Nephron (organoid): ENCODE measurements at regions not wholly inside any gene's neighbourhood (a gene's known extent, or its start where the extent isn't known, plus 50 kb on each side); places are given as distances from the start of the nearest gene placed in this dataset.
A peak's percentile ranks its signal among the peaks of the same experiment; 100 is the strongest.

ENCODE experiments used
- H3K27ac Mint-ChIP-seq, 3 experiments: 2 replicates each; pipeline ENCODE4 v1.8.0; 2020; ENCODE audit warnings: mixed read lengths in 3 of 3, mild to moderate bottlenecking in 2 of 3, moderate library complexity in 1 of 3
- H3K27me3 Mint-ChIP-seq: 2 replicates; pipeline ENCODE4 v1.8.0; 2021; ENCODE audit warnings: low read depth, mild to moderate bottlenecking, moderate library complexity, mixed read lengths
- H3K36me3 Mint-ChIP-seq: 2 replicates; pipeline ENCODE4 v1.8.0; 2020; ENCODE audit warnings: low read depth, mixed read lengths
- H3K4me1 Mint-ChIP-seq: 2 replicates; pipeline ENCODE4 v1.8.0; 2020; ENCODE audit warnings: mixed read lengths
- H3K4me3 Mint-ChIP-seq, 3 experiments: 2 replicates each; pipeline ENCODE4 v1.8.0; 2020; ENCODE audit warnings: mild to moderate bottlenecking in 3 of 3, mixed read lengths in 3 of 3, moderate library complexity in 2 of 3
- H3K9me3 Mint-ChIP-seq: 2 replicates; pipeline ENCODE4 v1.8.0; 2020; ENCODE audit warnings: mixed read lengths
- TF ChIP-seq, protein P1 (sequence below), 3 experiments: fragments of 200-600 bp; sonication (generic); IDR thresholded peaks; one replicate each; pipeline ENCODE4 v1.5.0; 2021; ENCODE audit warnings: antibody characterized with exemption in 3 of 3; ENCODE audit not compliant: unreplicated experiment in 3 of 3

DNA sequence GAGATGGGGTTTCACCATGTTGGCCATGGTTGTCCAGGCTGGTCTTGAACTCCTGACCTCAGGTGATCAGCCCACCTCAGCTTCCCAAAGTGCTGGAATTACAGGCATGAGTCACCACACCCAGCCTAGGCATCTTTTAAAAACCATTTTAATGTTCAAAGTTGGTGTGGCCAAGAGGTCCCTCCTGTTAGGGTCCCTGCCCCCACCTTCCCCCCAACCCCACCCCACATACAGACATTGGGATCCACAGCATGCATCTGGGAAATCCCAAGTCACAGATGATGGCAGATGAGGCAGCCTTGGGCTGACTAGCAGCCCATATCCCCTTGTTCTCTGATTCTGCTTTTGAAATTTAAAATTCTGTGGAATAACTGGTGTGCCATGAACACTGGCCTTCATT lies 226.0 kb downstream of the KATNAL1 start:
- Mint-ChIP-seq H3K9me3 (peaks cover 27% of the 10 kb centered on the region), H3K36me3 (peaks cover 4% of the 10 kb centered on the region), H3K4me3 (no peak overlapping the region), H3K27ac (no peak overlapping the region), H3K4me1 (peaks cover 8% of the 10 kb centered on the region), H3K27me3 (peaks cover 6% of the 10 kb centered on the region)
- TF ChIP-seq, protein P1, sequence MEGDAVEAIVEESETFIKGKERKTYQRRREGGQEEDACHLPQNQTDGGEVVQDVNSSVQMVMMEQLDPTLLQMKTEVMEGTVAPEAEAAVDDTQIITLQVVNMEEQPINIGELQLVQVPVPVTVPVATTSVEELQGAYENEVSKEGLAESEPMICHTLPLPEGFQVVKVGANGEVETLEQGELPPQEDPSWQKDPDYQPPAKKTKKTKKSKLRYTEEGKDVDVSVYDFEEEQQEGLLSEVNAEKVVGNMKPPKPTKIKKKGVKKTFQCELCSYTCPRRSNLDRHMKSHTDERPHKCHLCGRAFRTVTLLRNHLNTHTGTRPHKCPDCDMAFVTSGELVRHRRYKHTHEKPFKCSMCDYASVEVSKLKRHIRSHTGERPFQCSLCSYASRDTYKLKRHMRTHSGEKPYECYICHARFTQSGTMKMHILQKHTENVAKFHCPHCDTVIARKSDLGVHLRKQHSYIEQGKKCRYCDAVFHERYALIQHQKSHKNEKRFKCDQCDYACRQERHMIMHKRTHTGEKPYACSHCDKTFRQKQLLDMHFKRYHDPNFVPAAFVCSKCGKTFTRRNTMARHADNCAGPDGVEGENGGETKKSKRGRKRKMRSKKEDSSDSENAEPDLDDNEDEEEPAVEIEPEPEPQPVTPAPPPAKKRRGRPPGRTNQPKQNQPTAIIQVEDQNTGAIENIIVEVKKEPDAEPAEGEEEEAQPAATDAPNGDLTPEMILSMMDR (IDR thresholded peaks at IDR 0.05; ENCODE audit: unreplicated experiment in 3 of 3), result no peak

DNA sequence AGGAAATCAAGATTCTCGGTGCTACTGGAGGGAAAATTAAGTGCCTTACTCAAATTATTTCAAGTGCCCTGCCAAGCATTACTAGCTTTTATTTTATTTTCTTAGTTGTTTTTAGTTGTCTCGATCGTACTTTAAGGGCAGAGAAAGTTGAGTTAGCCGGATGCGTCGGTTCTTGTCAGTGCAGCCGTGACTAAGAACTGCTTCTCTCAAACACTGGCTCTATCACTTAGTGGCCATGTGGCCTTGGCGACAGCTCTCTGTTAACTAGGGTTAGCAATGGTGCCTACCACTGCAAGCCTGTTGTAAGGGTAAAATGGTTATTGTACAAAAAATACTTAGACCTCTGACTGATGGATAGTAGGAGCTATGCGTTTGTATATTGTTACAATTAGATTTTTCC lies 227.8 kb downstream of the KATNAL1 start:
- peaks cover 14% of the 10 kb centered on the region for H3K27me3 Mint-ChIP-seq
- TF ChIP-seq, protein P1 (IDR thresholded peaks at IDR 0.05; ENCODE audit: unreplicated experiment in 3 of 3), result no peak
- no peak overlapping the region for H3K27ac Mint-ChIP-seq
- H3K36me3 Mint-ChIP-seq, result no peaks in the 10 kb centered on the region
- no peak overlapping the region for H3K4me3 Mint-ChIP-seq
- peaks cover 19% of the 10 kb centered on the region for H3K9me3 Mint-ChIP-seq
- peaks cover 8% of the 10 kb centered on the region for H3K4me1 Mint-ChIP-seq

DNA sequence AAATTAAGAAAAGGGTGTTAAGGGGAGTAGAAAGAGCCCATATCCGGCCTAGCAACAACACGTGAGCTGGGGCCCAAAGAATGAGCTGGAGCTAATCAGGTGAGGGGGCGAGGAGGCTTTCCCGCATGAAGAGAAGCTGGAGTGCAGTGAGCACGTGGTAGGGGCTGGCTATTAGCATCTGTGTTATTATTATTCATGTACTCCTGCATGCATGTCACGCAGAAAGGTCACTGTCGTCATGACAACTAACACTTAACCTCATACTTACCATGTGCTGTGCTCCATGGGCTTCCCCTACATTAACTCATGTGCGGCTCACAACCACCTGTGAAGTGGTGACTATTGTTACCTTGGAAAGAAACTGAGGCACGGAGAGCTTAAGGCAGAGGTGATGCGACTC lies 227.6 kb upstream of the UBL3 start:
- H3K27me3 Mint-ChIP-seq, result peaks cover 14% of the 10 kb centered on the region
- H3K36me3 Mint-ChIP-seq, result no peaks in the 10 kb centered on the region
- H3K4me3 Mint-ChIP-seq, result no peak overlapping the region
- peak overlapping the region in 1 of 3 experiments; percentile 23 for H3K27ac Mint-ChIP-seq
- TF ChIP-seq, protein P1 (IDR thresholded peaks at IDR 0.05; ENCODE audit: unreplicated experiment in 3 of 3), result no peak
- H3K9me3 Mint-ChIP-seq, result peaks cover 12% of the 10 kb centered on the region
- H3K4me1 Mint-ChIP-seq, result peaks cover 8% of the 10 kb centered on the region

DNA sequence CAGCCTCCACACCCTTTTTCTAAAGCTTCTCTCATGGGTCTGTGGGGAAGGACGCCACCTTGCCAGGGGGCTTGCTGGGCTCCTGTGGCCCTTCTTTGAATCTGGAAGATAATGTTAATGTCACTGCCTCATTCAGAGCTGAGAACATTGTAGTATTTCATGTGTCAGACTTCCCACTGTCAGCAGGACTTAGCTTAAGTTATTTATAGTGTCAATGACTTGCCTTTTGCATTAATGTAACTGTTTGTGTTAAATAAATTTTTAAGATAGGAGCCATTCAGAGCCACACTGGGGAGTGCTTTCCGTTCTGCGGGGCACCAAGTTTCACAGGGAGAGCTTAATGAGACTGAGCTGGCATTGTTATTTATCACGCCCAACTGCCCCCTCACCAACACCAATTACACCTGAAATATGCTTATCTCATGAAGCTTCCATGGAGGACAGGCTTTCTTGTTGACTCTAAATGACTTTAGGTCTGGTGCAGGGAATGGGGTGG lies 226.9 kb upstream of the UBL3 start:
- no peaks in the 10 kb centered on the region for H3K36me3 Mint-ChIP-seq
- no peak overlapping the region for H3K27ac Mint-ChIP-seq
- no peak overlapping the region for H3K4me3 Mint-ChIP-seq
- H3K4me1 Mint-ChIP-seq, result peaks cover 8% of the 10 kb centered on the region
- H3K9me3 Mint-ChIP-seq, result peaks cover 8% of the 10 kb centered on the region
- H3K27me3 Mint-ChIP-seq, result peaks cover 18% of the 10 kb centered on the region
- TF ChIP-seq, protein P1 (IDR thresholded peaks at IDR 0.05; ENCODE audit: unreplicated experiment in 3 of 3), result no peak

DNA sequence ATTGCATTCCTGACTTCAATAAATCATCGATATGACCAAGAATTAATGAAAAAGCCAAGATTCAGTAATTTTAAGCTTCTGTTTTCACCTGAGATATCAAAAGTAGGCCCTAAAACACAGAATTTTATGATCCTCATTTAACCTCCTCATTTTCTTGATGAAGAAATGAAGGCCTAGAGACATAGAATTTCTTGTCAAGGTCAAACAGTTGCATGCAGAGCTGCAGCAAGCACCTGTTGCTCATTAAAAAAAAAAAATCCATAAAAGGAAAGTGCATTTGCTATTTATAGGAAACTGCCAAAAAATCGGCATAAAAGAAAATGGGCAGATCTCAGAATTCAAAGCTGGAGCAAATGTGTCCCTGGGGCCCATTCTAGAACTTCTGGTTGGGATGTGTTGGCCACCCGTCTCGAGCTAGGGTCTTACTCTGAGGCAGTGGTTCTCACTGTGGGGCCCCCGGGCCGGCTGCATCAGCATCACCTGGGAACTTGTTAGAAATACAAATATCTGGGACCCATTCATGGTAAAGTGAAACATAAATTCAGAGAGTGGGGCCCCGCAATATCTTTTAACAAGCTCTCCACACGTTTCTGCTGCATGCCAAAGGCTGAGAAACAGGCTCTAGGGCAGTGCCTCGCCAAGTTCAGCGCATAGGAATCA lies 224.7 kb upstream of the UBL3 start:
- H3K27me3 Mint-ChIP-seq, result peaks cover 16% of the 10 kb centered on the region
- H3K27ac Mint-ChIP-seq, result no peak overlapping the region
- H3K4me1 Mint-ChIP-seq, result peaks cover 8% of the 10 kb centered on the region
- H3K9me3 Mint-ChIP-seq, result no peaks in the 10 kb centered on the region
- TF ChIP-seq, protein P1 (IDR thresholded peaks at IDR 0.05; ENCODE audit: unreplicated experiment in 3 of 3), result no peak
- H3K4me3 Mint-ChIP-seq, result no peak overlapping the region
- H3K36me3 Mint-ChIP-seq, result no peaks in the 10 kb centered on the region

DNA sequence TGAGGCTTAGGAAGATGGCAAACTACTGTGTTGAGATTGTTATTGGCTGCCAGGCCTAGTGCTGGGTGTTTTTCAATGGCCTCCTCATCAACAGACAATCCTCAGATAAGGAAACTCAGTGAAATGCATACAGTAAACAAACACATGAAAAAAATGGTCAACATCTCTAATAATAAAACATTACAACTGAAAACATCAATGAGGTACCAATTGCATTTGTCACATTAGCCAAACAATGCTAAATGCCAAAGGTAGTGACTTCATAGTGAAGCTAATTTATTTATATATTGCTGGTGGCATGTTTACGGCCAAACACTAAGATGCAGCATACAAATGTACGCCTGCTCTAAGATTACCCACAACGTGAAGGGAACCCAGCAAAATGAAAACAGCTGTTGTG lies 224.0 kb upstream of the UBL3 start:
- no peak overlapping the region for H3K27ac Mint-ChIP-seq
- no peak overlapping the region for H3K4me3 Mint-ChIP-seq
- no peaks in the 10 kb centered on the region for H3K9me3 Mint-ChIP-seq
- peaks cover 8% of the 10 kb centered on the region for H3K4me1 Mint-ChIP-seq
- no peaks in the 10 kb centered on the region for H3K36me3 Mint-ChIP-seq
- TF ChIP-seq, protein P1 (IDR thresholded peaks at IDR 0.05; ENCODE audit: unreplicated experiment in 3 of 3), result no peak
- H3K27me3 Mint-ChIP-seq, result peaks cover 15% of the 10 kb centered on the region
